Lower lobe of right lung (tissue), 2 donors: ENCODE measurements at regions not wholly inside any gene's neighbourhood (a gene's known extent, or its start where the extent isn't known, plus 50 kb on each side); places are given as distances from the start of the nearest gene placed in this dataset.
"Not testable (repeated sequence)": the region's sequence is repeated elsewhere in the genome, so short reads cannot be mapped to it uniquely, and the experiment has no call there.

Source experiments
- ATAC-seq, 2 donors: fragments of 200-7000 bp; cut with Tn5 transposase; one replicate each; pipeline ENCODE4 v1.9.1; 2020 to 2022; ENCODE audit warnings: mild to moderate bottlenecking in 2 of 2, moderate library complexity in 2 of 2
- DNase-seq: peaks from one replicate; pipeline ENCODE4 v3.0.0-alpha.2; 2020
- H3K27ac ChIP-seq: fragments of 200-600 bp; one replicate; pipeline ENCODE4 v1.8.0; 2022
- H3K27me3 ChIP-seq: fragments of 200-600 bp; one replicate; pipeline ENCODE4 v1.8.0; 2022; ENCODE audit warnings: low read depth
- H3K36me3 ChIP-seq: fragments of 200-600 bp; one replicate; pipeline ENCODE4 v1.8.0; 2022; ENCODE audit warnings: mild to moderate bottlenecking
- H3K4me1 ChIP-seq: fragments of 200-600 bp; one replicate; pipeline ENCODE4 v1.8.0; 2022
- H3K4me3 ChIP-seq: fragments of 200-600 bp; one replicate; pipeline ENCODE4 v1.8.0; 2022; ENCODE audit warnings: mild to moderate bottlenecking
- H3K9me3 ChIP-seq: fragments of 200-600 bp; one replicate; pipeline ENCODE4 v1.8.0; 2022
- CTCF ChIP-seq: fragments of 200-600 bp; IDR thresholded peaks from one replicate; pipeline ENCODE4 v1.8.0; 2022; ENCODE audit warnings: antibody characterized with exemption, mild to moderate bottlenecking
- intact Hi-C: fragments of 100-400 bp; cut with DNase I; formaldehyde crosslinking; loops from one replicate; pipeline ENCODE4 v1.11.0; 2022
- donor health status: DM: no; HTN: yes; CAD: no; lungs with severe emphysema.

- DNase-seq (no peak), ATAC-seq (no peak)
- no peak for TF ChIP-seq CTCF
- intact Hi-C loops: no loop called here
- H3K27ac ChIP-seq: no peak overlapping the region
- H3K36me3 ChIP-seq: no peaks in the 10 kb centered on the region
- no peaks in the 10 kb centered on the region for H3K27me3 ChIP-seq
- H3K4me1 ChIP-seq: no peaks in the 10 kb centered on the region
- H3K9me3 ChIP-seq: no peaks in the 10 kb centered on the region
- no peak overlapping the region for H3K4me3 ChIP-seq
Measured at GRCh38 chr12:25687226-25687625, 134.1 kb upstream of the LMNTD1 start.

- ATAC-seq, intact Hi-C loops: not testable (repeated sequence)
Measured at GRCh38 chr12:25688851-25689250, 135.8 kb upstream of the LMNTD1 start.

GRCh38 chr12:25689996-25690501 lies 137.0 kb upstream of the LMNTD1 start:
- DNase-seq (peak; percentile 50), ATAC-seq (no peak)
- no peaks in the 10 kb centered on the region for H3K27me3 ChIP-seq
- H3K4me3 ChIP-seq: no peak overlapping the region
- H3K36me3 ChIP-seq: no peaks in the 10 kb centered on the region
- H3K9me3 ChIP-seq: no peaks in the 10 kb centered on the region
- intact Hi-C loops: no loop called here
- no peak for TF ChIP-seq CTCF
- no peaks in the 10 kb centered on the region for H3K4me1 ChIP-seq
- H3K27ac ChIP-seq: no peak overlapping the region

More at GRCh38 chr12:25688851-25689250, 135.8 kb upstream of the LMNTD1 start:
- H3K27me3 ChIP-seq, H3K9me3 ChIP-seq, DNase-seq, H3K27ac ChIP-seq, H3K36me3 ChIP-seq, H3K4me1 ChIP-seq, H3K4me3 ChIP-seq: not testable (repeated sequence)

- intact Hi-C loops: no loop called here
- H3K27ac ChIP-seq: no peak overlapping the region
- H3K4me1 ChIP-seq: no peaks in the 10 kb centered on the region
- H3K36me3 ChIP-seq: no peaks in the 10 kb centered on the region
- DNase-seq (no peak), ATAC-seq (no peak)
- no peaks in the 10 kb centered on the region for H3K27me3 ChIP-seq
- H3K9me3 ChIP-seq: no peaks in the 10 kb centered on the region
- no peak for TF ChIP-seq CTCF
- no peak overlapping the region for H3K4me3 ChIP-seq
Measured at GRCh38 chr12:25690996-25691864, 138.1 kb upstream of the LMNTD1 start.

GRCh38 chr12:25691865-25692114 lies 138.7 kb upstream of the LMNTD1 start:
- no peak overlapping the region for H3K4me3 ChIP-seq
- H3K36me3 ChIP-seq: no peaks in the 10 kb centered on the region
- no peaks in the 10 kb centered on the region for H3K4me1 ChIP-seq
- DNase-seq (no peak), ATAC-seq (no peak)
- no peak for TF ChIP-seq CTCF
- H3K27ac ChIP-seq: no peak overlapping the region
- no peaks in the 10 kb centered on the region for H3K9me3 ChIP-seq
- H3K27me3 ChIP-seq: no peaks in the 10 kb centered on the region
- intact Hi-C loops: no loop called here
